ENCODE measurements at regions not wholly inside any gene's neighbourhood (a gene's known extent, or its start where the extent isn't known, plus 50 kb on each side); places are given as distances from the start of the nearest gene placed in this dataset.

DNA sequence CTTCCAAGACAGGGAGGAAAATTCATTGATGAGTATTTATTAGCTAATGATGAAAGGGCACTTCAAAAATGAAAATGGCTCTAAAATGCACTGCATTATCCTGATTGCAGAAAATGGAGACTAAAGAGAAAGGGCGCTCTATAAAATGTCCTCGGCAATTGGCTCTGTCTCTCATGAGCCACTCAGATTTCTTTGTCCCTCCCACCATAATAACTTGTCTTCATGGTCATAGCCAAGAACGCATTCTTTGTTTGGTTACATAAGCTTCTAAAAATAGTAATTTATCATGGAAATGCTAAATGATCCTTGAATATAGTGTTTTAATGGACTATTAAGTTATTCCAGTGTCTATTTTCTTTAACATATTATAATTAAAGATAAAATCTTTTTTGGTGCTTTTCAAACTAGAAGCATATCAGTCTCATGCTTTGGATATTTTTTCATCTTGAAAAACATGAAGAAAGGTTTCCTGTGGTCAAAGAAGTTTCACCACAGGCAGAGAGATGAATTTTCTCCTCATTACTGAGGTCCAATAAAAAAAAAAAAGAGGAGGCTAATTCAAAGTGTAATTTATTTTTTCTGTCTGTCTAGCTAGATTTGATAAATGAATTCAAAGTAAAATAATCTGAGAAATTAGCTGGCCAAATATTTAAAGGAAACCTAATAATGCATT is 238.1 kb upstream of the BLID start:
- H3K4me3 Mint-ChIP-seq: no peak overlapping the region
- peaks cover 21% of the 10 kb centered on the region for H3K4me1 Mint-ChIP-seq (ENCODE audit: unreplicated experiment)
- no peaks in the 10 kb centered on the region for H3K36me3 Mint-ChIP-seq
- TF ChIP-seq, protein P1, sequence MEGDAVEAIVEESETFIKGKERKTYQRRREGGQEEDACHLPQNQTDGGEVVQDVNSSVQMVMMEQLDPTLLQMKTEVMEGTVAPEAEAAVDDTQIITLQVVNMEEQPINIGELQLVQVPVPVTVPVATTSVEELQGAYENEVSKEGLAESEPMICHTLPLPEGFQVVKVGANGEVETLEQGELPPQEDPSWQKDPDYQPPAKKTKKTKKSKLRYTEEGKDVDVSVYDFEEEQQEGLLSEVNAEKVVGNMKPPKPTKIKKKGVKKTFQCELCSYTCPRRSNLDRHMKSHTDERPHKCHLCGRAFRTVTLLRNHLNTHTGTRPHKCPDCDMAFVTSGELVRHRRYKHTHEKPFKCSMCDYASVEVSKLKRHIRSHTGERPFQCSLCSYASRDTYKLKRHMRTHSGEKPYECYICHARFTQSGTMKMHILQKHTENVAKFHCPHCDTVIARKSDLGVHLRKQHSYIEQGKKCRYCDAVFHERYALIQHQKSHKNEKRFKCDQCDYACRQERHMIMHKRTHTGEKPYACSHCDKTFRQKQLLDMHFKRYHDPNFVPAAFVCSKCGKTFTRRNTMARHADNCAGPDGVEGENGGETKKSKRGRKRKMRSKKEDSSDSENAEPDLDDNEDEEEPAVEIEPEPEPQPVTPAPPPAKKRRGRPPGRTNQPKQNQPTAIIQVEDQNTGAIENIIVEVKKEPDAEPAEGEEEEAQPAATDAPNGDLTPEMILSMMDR (conservative IDR thresholded peaks at IDR 0.05): no peak
- no peak for DNase-seq (ENCODE audit: extremely low spot score, unreplicated experiment)
- H3K27ac Mint-ChIP-seq: no peak overlapping the region
- H3K27me3 Mint-ChIP-seq: no peaks in the 10 kb centered on the region
- H3K9me3 Mint-ChIP-seq: peaks cover 3% of the 10 kb centered on the region

DNA sequence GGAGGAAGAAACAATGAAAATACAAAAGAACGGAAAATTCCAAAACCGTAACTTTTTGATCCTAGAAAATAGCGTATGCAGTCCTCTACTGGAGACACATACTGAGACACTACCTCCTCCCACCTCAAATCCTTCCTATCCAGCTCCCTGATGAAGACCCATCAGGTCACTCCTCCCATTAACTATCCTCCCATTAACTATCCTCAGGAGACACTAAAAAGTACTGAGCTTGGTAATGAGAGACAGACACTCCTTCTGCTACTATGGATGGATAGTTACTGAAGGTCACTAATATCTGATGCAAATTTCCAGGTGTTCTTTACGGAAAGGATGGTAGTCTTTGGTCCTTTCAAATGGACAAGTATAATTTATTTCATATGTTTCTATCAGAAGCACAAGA is 237.5 kb upstream of the BLID start:
- TF ChIP-seq, protein P1 (conservative IDR thresholded peaks at IDR 0.05): no peak
- Mint-ChIP-seq H3K4me1 (ENCODE audit: unreplicated experiment) (peaks cover 15% of the 10 kb centered on the region), H3K36me3 (no peaks in the 10 kb centered on the region), H3K4me3 (no peak overlapping the region), H3K27me3 (no peaks in the 10 kb centered on the region), H3K27ac (no peak overlapping the region), H3K9me3 (peaks cover 3% of the 10 kb centered on the region)
- DNase-seq (ENCODE audit: extremely low spot score, unreplicated experiment): no peak

DNA sequence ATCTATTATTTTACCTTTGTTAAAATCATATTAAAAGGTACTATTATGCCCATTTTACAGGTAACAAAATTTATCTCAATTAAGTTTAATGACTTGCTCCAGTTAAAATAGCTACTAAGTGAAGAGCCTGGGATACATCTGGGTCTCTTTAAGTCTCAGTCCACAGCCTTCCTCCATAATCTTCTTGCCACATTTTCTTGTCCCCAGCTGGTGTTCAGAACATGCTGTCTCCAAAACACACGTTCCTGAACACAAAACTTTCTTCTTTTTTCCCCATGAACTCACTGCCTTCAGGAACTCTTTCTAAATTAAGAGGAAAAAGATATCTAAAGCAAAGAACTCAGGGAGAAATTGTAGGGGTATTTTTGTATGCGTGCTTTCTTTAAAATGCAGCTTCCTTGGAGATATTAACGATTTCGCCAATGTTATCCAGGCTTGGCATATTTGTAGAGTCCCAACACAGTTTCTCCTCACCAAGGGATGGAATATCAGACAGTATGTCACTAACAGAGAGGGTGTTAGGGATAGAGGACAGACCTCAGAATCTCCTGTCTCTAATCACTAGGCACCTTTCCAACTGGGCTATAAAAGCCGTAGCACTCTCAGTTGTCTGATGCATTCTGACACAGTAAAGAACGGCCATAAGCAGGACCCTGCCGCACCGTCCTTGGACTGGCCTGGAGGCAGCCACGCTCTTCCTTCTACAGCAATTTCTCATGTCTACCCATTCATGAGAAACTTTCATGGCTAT is 232.8 kb upstream of the BLID start:
- H3K27ac Mint-ChIP-seq: no peak overlapping the region
- H3K4me1 Mint-ChIP-seq (ENCODE audit: unreplicated experiment): peaks cover 7% of the 10 kb centered on the region
- TF ChIP-seq, protein P1 (conservative IDR thresholded peaks at IDR 0.05): no peak
- H3K27me3 Mint-ChIP-seq: no peaks in the 10 kb centered on the region
- H3K36me3 Mint-ChIP-seq: no peaks in the 10 kb centered on the region
- no peak for DNase-seq (ENCODE audit: extremely low spot score, unreplicated experiment)
- H3K4me3 Mint-ChIP-seq: no peak overlapping the region
- H3K9me3 Mint-ChIP-seq: peaks cover 3% of the 10 kb centered on the region

DNA sequence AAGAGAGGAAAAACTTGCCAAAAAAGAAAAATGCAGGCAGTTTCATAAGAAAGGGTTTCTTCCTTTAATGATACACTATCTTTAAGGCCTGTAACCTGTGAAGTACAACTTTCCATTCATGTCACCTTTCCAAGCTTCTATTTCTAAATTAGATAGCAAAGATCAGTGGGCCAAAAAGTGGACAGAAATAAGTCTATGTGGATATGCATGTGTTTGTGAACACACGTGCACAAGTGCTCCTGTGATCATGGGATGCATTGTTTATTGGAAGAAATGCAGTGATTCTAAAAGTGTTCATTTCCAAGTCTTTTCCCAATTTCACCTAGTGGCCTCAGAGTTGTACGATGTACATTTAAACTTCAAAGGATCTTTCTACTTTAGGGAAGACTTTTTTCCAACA is 230.0 kb upstream of the BLID start:
- Mint-ChIP-seq H3K9me3 (peaks cover 3% of the 10 kb centered on the region), H3K36me3 (no peaks in the 10 kb centered on the region), H3K27ac (no peak overlapping the region), H3K27me3 (no peaks in the 10 kb centered on the region), H3K4me1 (ENCODE audit: unreplicated experiment) (peaks cover 23% of the 10 kb centered on the region), H3K4me3 (no peak overlapping the region)
- DNase-seq (ENCODE audit: extremely low spot score, unreplicated experiment): no peak
- TF ChIP-seq, protein P1 (conservative IDR thresholded peaks at IDR 0.05): no peak

DNA sequence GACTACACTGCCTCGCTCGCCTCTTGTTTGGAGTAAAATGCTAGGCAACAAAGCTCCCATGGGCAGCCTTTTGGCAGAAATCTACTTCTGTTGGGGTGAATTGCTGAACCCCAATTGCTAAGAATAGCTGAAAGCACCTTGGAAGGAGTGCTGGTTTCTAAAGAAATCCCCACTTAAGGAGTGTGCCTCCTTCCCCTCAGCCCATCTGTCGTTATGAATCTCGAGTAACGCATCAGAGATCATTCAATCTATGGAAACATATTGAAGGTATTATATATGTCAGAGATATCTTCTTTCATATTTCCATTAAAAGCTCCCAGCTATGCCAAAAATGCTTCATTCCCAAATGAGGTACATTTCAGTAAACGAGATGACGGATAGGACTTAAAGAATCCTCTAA is 229.6 kb upstream of the BLID start:
- TF ChIP-seq, protein P1 (conservative IDR thresholded peaks at IDR 0.05): no peak
- H3K27ac Mint-ChIP-seq: no peak overlapping the region
- no peak overlapping the region for H3K4me3 Mint-ChIP-seq
- DNase-seq (ENCODE audit: extremely low spot score, unreplicated experiment): no peak
- H3K27me3 Mint-ChIP-seq: no peaks in the 10 kb centered on the region
- no peaks in the 10 kb centered on the region for H3K36me3 Mint-ChIP-seq
- peaks cover 25% of the 10 kb centered on the region for H3K4me1 Mint-ChIP-seq (ENCODE audit: unreplicated experiment)
- peaks cover 3% of the 10 kb centered on the region for H3K9me3 Mint-ChIP-seq

Measured in type B pancreatic cell (in vitro differentiated cells).